GM12865 (cell line): ENCODE measurements at regions not wholly inside any gene's neighbourhood (a gene's known extent, or its start where the extent isn't known, plus 50 kb on each side); places are given as distances from the start of the nearest gene placed in this dataset.

Source experiments
- DNase-seq: peaks from one replicate; pipeline ENCODE4 v3.0.0; 2010; ENCODE audit warnings: low read depth
- H3K4me3 ChIP-seq: 2 replicates; pipeline ENCODE4 v1.5.1; 2011; ENCODE audit warnings: mild to moderate bottlenecking, low read depth, low read length, control low read depth
- TF ChIP-seq, protein P1 (sequence below): IDR thresholded peaks from 2 replicates; pipeline ENCODE4 v1.5.1; 2011; ENCODE audit warnings: low read length, control low read depth, low read depth, inconsistent platforms; ENCODE audit not compliant: insufficient read depth; ENCODE audit errors: missing control alignments

DNA sequence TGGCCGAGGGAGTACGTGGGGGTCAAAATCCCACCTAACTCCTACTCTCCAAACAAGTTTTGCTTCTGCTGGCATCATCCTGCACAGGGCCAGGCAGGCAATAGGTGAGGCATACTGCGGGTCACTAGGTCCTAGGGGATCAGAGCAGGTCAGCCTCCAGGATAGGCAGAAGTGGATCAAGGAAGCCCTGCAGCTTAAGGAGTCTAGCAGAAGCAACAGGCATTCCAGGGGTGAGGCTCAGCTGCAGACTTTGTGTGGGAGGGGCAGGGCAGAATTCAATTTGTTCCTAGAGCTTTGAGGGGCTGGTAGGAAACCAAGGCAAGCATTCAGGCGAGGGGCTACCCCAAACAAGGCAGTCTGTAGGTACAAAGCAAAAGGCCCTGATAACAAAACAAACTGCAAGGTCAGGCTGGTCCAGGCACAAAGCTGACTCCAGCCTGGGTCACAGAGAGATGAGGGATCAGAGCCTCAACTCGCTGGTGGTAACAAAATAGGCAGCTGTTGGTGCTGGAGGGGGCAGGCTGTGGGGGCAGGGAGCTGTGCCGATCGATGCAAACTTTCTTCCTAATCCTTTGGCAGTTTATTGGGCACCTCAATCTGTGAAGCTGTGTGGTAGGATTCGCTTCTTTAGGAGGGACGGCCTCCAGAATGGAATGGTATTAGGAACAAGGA is 80.2 kb upstream of the CALM2 start:
- TF ChIP-seq, protein P1, sequence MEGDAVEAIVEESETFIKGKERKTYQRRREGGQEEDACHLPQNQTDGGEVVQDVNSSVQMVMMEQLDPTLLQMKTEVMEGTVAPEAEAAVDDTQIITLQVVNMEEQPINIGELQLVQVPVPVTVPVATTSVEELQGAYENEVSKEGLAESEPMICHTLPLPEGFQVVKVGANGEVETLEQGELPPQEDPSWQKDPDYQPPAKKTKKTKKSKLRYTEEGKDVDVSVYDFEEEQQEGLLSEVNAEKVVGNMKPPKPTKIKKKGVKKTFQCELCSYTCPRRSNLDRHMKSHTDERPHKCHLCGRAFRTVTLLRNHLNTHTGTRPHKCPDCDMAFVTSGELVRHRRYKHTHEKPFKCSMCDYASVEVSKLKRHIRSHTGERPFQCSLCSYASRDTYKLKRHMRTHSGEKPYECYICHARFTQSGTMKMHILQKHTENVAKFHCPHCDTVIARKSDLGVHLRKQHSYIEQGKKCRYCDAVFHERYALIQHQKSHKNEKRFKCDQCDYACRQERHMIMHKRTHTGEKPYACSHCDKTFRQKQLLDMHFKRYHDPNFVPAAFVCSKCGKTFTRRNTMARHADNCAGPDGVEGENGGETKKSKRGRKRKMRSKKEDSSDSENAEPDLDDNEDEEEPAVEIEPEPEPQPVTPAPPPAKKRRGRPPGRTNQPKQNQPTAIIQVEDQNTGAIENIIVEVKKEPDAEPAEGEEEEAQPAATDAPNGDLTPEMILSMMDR: no peak
- no peak overlapping the region for H3K4me3 ChIP-seq
- DNase-seq: no peak

DNA sequence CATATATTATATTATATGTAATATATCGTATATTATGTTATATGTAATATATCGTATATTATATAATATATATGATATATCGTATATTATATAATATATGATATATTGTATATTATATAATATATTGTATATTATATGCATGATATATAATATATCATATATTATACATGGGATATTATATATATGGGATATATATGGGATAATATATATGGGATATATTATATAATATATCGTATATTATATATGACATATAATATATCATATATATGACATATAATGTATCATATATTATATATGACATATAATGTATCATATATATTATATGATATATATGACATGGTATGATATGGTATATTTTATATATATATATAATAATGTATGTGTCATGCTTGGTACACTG is 79.5 kb upstream of the CALM2 start:
- no peak overlapping the region for H3K4me3 ChIP-seq
- TF ChIP-seq, protein P1: no peak
- DNase-seq: no peak

DNA sequence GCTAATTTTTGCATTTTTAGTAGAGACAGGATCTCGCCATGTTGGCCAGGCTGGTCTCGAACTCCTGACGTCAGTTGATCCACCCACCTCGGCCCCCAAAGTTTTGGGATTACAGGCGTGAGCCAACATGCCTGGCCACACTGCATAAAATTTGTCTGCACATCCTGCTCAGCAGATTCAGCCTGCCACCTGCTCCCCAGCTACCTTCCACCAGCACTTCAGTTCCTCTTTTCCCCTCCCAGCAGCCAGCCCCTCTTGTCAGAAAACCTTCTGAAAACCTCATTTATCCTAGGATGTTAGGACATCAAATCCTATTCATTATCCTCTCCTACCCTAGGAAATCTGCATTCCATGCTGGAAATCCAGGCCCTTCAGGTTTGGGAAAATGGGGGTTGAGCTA is 78.2 kb upstream of the CALM2 start:
- no peak overlapping the region for H3K4me3 ChIP-seq
- TF ChIP-seq, protein P1: no peak
- peak; percentile 31 for DNase-seq

DNA sequence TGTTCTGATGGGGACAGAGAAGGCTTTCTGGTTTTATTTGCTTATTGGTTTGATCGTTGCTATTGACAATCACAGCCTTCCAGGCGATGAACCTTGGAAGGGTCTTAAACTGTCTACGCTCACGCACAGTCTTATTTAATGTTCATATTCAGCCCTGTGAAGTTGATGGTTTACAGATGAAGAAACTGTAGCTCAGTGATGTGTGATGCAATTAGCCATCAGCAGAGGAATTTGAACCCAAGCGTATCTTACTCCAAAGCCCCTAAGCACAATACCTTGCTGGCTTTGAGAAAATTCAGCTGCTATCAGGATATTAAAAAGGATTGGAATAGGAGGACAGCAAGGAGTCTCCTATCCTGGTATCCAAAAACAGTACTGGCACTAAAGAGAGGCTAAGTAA is 77.1 kb upstream of the CALM2 start:
- no peak overlapping the region for H3K4me3 ChIP-seq
- TF ChIP-seq, protein P1: no peak

DNA sequence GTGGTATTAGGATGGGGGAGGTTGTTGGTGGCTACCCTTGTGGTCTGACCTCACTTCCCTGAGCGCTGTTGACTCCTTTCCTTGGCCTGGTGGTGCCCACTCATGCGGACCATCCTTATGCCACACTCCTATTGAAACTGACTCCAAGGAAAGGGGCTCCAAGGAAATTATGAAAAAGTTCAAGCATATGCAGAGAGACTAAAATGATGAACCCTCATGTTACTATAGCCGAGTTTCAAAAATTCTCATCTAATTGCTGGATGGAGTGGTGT is 75.0 kb upstream of the CALM2 start:
- TF ChIP-seq, protein P1: no peak
- no peak overlapping the region for H3K4me3 ChIP-seq
- no peak for DNase-seq

More for the DNA sequence above, 77.1 kb upstream of the CALM2 start:
- no peak for DNase-seq

DNA sequence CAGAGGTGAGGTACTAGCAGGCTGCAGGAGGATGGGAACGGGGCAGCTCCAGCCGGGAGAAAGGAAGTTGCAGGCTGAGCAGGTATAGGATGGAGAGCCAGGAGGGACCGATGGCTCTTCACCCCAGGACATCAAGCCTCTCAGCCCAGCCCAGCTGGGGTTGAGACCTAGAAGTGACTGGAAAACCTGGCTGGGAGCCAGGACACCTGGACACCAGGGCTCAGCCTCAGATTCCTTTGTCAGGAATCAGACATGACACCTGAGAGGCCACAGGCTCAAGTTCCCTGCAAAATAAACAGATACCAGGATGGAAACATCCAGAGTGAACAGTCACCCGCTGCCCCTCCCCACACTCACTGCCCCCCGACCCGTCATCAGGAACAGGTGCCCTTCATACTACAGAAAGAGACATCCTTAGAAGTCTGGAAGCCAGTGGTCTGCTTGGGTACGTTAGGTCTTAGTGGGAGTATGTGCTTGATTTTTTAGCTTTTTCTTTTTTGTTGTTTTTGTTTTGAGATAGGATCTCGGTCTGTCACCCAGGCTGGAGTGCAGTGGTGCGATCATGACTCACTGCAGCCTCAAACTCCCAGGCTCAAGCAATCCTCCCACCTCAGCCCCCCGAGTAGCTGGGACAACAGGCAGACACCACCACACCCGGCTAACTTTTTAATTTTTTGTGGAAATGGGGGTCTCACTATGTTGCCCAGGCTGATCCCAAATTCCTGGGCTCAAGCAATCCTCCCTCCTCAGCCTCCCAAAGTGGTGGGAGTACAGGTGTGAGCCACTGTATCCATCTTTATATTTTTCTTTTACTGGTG is 74.5 kb upstream of the CALM2 start:
- no peak for DNase-seq
- H3K4me3 ChIP-seq: no peak overlapping the region
- TF ChIP-seq, protein P1: no peak
